GM18511 (cell line): ENCODE measurements at regions not wholly inside any gene's neighbourhood (a gene's known extent, or its start where the extent isn't known, plus 50 kb on each side); places are given as distances from the start of the nearest gene placed in this dataset.
"Not testable (repeated sequence)": the region's sequence is repeated elsewhere in the genome, so short reads cannot be mapped to it uniquely, and the experiment has no call there.

Experiments
- ATAC-seq: cut with Tn5 transposase; IDR thresholded peaks from one replicate; pipeline ENCODE4 v1.9.1; 2021; ENCODE audit warnings: mild to moderate bottlenecking, moderate library complexity; ENCODE audit not compliant: unreplicated experiment

GRCh38 chr5:142222225-142222865 is 102.5 kb downstream of the SPRY4 start:
- no peak for ATAC-seq

GRCh38 chr5:142221091-142221860 is 103.5 kb downstream of the SPRY4 start:
- ATAC-seq: no peak

GRCh38 chr5:142219146-142219545 is 105.7 kb downstream of the SPRY4 start:
- no peak for ATAC-seq

GRCh38 chr5:142216931-142217330 is 107.9 kb downstream of the SPRY4 start:
- ATAC-seq: no peak

DNA sequence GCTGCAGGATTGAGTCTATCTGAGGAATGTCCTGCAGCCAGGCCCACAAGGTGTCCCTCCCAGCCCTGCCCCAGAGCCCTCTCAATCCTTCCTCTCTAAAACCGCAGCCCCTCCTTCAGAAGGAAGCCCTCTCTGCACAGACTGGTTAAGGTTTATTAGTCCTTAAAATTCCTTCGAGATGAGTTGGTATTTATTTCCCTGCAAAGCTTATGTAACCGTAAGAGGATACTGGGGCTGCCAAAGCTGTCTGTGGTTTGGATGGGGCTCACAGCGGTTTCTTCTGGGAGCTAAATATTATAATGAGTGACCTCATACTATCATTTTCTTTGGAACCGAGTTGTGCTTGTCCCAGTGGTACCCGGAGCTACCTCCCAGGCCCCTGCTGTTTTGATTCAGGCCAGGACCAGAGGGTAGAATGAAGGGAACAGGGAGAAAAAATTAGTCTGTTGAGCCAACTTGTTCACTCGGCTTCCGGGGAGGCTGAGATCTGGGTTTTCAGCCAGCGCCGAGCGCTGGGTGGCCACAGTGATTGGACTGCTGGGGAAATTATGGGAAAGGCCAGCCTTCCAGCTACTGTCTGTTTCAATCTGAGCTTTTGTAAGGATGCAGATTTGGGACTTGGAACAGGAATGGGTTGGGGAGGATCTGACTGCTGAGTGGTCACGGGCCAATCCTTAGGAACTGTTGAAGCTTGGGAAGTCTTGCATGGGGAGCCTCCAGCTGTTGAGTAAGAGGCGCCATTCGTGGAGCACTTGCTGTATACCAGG is 107.5 kb downstream of the NDFIP1 start:
- no peak for ATAC-seq

GRCh38 chr5:142213077-142213476 is 104.5 kb downstream of the NDFIP1 start:
- ATAC-seq: no peak

DNA sequence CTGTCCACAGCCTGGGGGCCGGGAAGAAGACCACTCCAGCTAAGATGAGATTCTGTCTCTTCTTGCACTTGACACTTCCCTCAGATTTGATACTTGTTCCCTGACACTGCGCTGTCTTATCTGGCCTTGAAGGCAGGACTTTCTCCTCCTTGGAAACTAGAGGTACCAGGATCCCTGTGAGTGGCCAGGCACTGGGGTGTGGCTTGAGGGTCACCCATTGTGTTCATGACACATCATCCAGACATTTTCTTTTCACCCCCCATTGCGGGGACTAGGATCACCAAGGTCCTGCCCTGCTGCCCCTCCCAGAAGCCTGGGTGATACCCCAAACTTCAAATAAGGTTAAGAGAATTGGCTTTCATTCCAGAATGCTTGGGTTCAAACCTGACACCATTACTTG is 103.3 kb downstream of the NDFIP1 start:
- ATAC-seq: no peak

GRCh38 chr5:142210864-142211412 is 102.4 kb downstream of the NDFIP1 start:
- ATAC-seq: no peak

DNA sequence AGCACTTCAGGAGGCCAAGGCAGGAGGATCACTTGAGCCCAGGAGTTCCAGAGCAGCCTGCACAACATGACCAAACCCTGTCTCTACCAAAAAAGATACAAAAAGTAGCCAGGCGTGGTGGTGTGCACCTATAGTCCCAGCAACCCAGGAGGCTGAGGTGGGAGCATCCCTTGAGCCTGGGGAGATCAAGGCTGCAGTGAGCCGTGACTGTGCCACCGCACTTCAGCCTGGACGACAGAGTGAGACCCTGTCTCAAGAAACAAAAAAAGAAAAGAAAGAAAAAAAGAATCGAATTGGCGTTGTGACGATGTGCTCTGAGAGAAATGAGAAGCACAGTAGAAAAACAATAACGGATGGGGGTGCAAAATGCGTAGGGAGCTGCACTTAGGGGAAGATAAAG is 101.4 kb downstream of the NDFIP1 start:
- ATAC-seq: no peak

GRCh38 chr5:142208777-142209312 is 100.3 kb downstream of the NDFIP1 start:
- no peak for ATAC-seq

- not testable (repeated sequence) for ATAC-seq
These were observed 99.7 kb downstream of the NDFIP1 start for GRCh38 chr5:142208244-142208643.

- no peak for ATAC-seq
These were observed 98.2 kb downstream of the NDFIP1 start for GRCh38 chr5:142206801-142207200.

DNA sequence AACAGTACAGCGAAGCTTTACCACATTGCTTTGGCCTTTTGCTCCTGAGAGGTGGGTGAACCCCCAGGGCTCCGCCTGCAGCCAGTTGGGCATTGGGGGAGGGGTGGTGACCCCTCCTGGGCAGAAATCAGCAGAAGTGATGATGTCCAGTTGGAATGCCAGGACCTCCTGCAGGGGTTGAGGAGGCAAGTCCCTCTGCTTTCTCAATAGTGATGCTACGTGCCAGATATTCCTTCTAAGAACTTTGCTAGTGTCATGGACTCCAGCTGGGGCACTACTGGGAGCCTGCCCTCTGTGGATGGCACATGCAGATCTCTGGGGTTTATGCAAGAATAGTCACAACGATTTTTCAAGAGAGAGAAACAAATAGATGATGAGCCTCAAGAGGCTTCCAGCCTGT is 95.6 kb downstream of the NDFIP1 start:
- no peak for ATAC-seq
